Activated CD4-positive, alpha-beta T cell treated with anti-CD3 and anti-CD28 coated beads, Interleukin-2, amount 10 ng/mL, durations not matched to agents 24 days and 14 days (primary cell): ENCODE measurements at regions not wholly inside any gene's neighbourhood (a gene's known extent, or its start where the extent isn't known, plus 50 kb on each side); places are given as distances from the start of the nearest gene placed in this dataset.

Experiments used
- DNase-seq: peaks from one replicate; pipeline ENCODE4 v3.0.0; 2022
- H3K27ac Mint-ChIP-seq: one replicate; pipeline ENCODE4 v1.8.0; 2022; ENCODE audit warnings: mild to moderate bottlenecking, mixed read lengths
- H3K27me3 Mint-ChIP-seq: one replicate; pipeline ENCODE4 v1.8.0; 2022; ENCODE audit warnings: mixed read lengths
- H3K36me3 Mint-ChIP-seq: one replicate; pipeline ENCODE4 v1.8.0; 2022; ENCODE audit warnings: low read depth, mild to moderate bottlenecking, mixed read lengths
- H3K4me1 Mint-ChIP-seq: one replicate; pipeline ENCODE4 v1.8.0; 2021; ENCODE audit warnings: mixed read lengths
- H3K4me3 Mint-ChIP-seq: one replicate; pipeline ENCODE4 v1.8.0; 2022; ENCODE audit warnings: mild to moderate bottlenecking, moderate library complexity, mixed read lengths
- H3K9me3 Mint-ChIP-seq: one replicate; pipeline ENCODE4 v1.8.0; 2021; ENCODE audit warnings: mixed read lengths
- intact Hi-C: fragments of 100-400 bp; cut with micrococcal nuclease; formaldehyde crosslinking; loops from one replicate; pipeline ENCODE4 v1.15.1; 2023

GRCh38 chr18:41585512-41585911, 369.5 kb upstream of the PIK3C3 start:
- no peaks in the 10 kb centered on the region for H3K27me3 Mint-ChIP-seq
- no peaks in the 10 kb centered on the region for H3K4me1 Mint-ChIP-seq
- no peak overlapping the region for H3K27ac Mint-ChIP-seq
- no peak for DNase-seq
- no peak overlapping the region for H3K4me3 Mint-ChIP-seq
- H3K9me3 Mint-ChIP-seq = no peaks in the 10 kb centered on the region
- no peaks in the 10 kb centered on the region for H3K36me3 Mint-ChIP-seq
- intact Hi-C loops = no loop called here

GRCh38 chr18:41579185-41579584, 375.8 kb upstream of the PIK3C3 start:
- H3K27me3 Mint-ChIP-seq = no peaks in the 10 kb centered on the region
- H3K27ac Mint-ChIP-seq = no peak overlapping the region
- no peak overlapping the region for H3K4me3 Mint-ChIP-seq
- H3K4me1 Mint-ChIP-seq = no peaks in the 10 kb centered on the region
- no peaks in the 10 kb centered on the region for H3K9me3 Mint-ChIP-seq
- DNase-seq = no peak
- no peaks in the 10 kb centered on the region for H3K36me3 Mint-ChIP-seq
- intact Hi-C loops = no loop called here

- H3K27me3 Mint-ChIP-seq = no peaks in the 10 kb centered on the region
- H3K36me3 Mint-ChIP-seq = no peaks in the 10 kb centered on the region
- intact Hi-C loops = no loop called here
- H3K27ac Mint-ChIP-seq = no peak overlapping the region
- DNase-seq = no peak
- no peaks in the 10 kb centered on the region for H3K9me3 Mint-ChIP-seq
- no peak overlapping the region for H3K4me3 Mint-ChIP-seq
- no peaks in the 10 kb centered on the region for H3K4me1 Mint-ChIP-seq
Measured at GRCh38 chr18:41577529-41577928, 377.5 kb upstream of the PIK3C3 start.

GRCh38 chr18:41576643-41577042, 378.4 kb upstream of the PIK3C3 start:
- Mint-ChIP-seq H3K27ac (no peak overlapping the region), H3K36me3 (no peaks in the 10 kb centered on the region), H3K4me1 (no peaks in the 10 kb centered on the region), H3K9me3 (no peaks in the 10 kb centered on the region), H3K4me3 (no peak overlapping the region), H3K27me3 (no peaks in the 10 kb centered on the region)
- intact Hi-C loops = no loop called here
- DNase-seq = no peak

GRCh38 chr18:41569867-41570266, 385.2 kb upstream of the PIK3C3 start:
- Mint-ChIP-seq H3K27ac (no peak overlapping the region), H3K4me1 (no peaks in the 10 kb centered on the region), H3K4me3 (no peak overlapping the region), H3K36me3 (no peaks in the 10 kb centered on the region), H3K9me3 (no peaks in the 10 kb centered on the region), H3K27me3 (no peaks in the 10 kb centered on the region)
- intact Hi-C loops = no loop called here
- no peak for DNase-seq

- no peaks in the 10 kb centered on the region for H3K36me3 Mint-ChIP-seq
- no peak for DNase-seq
Measured at GRCh38 chr18:41561961-41562360, 393.1 kb upstream of the PIK3C3 start.

GRCh38 chr18:41558715-41559114, 396.3 kb upstream of the PIK3C3 start:
- Mint-ChIP-seq H3K36me3 (no peaks in the 10 kb centered on the region), H3K27ac (no peak overlapping the region), H3K27me3 (no peaks in the 10 kb centered on the region), H3K4me1 (no peaks in the 10 kb centered on the region), H3K9me3 (no peaks in the 10 kb centered on the region), H3K4me3 (no peak overlapping the region)
- DNase-seq = no peak
- intact Hi-C loops = no loop called here

More at GRCh38 chr18:41561961-41562360, 393.1 kb upstream of the PIK3C3 start:
- Mint-ChIP-seq H3K4me3 (no peak overlapping the region), H3K27me3 (no peaks in the 10 kb centered on the region), H3K27ac (no peak overlapping the region), H3K9me3 (no peaks in the 10 kb centered on the region), H3K4me1 (no peaks in the 10 kb centered on the region)
- intact Hi-C loops = no loop called here

GRCh38 chr18:41553716-41554115, 401.3 kb upstream of the PIK3C3 start:
- Mint-ChIP-seq H3K27ac (no peak overlapping the region), H3K9me3 (no peaks in the 10 kb centered on the region), H3K36me3 (no peaks in the 10 kb centered on the region), H3K27me3 (no peaks in the 10 kb centered on the region), H3K4me3 (no peak overlapping the region), H3K4me1 (no peaks in the 10 kb centered on the region)
- intact Hi-C loops = no loop called here
- no peak for DNase-seq

GRCh38 chr18:41548521-41549260, 406.3 kb upstream of the PIK3C3 start:
- DNase-seq = no peak
- Mint-ChIP-seq H3K4me1 (no peaks in the 10 kb centered on the region), H3K36me3 (no peaks in the 10 kb centered on the region), H3K27ac (no peak overlapping the region), H3K9me3 (no peaks in the 10 kb centered on the region), H3K4me3 (no peak overlapping the region), H3K27me3 (no peaks in the 10 kb centered on the region)
- intact Hi-C loops = no loop called here

- no peak overlapping the region for H3K27ac Mint-ChIP-seq
- no peaks in the 10 kb centered on the region for H3K27me3 Mint-ChIP-seq
- no peaks in the 10 kb centered on the region for H3K9me3 Mint-ChIP-seq
- H3K4me1 Mint-ChIP-seq = no peaks in the 10 kb centered on the region
- H3K36me3 Mint-ChIP-seq = no peaks in the 10 kb centered on the region
- H3K4me3 Mint-ChIP-seq = no peak overlapping the region
- intact Hi-C loops = no loop called here
- no peak for DNase-seq
Measured at GRCh38 chr18:41545091-41545888, 409.7 kb upstream of the PIK3C3 start.

- intact Hi-C loops = no loop called here
- no peaks in the 10 kb centered on the region for H3K4me1 Mint-ChIP-seq
- H3K9me3 Mint-ChIP-seq = no peaks in the 10 kb centered on the region
- H3K36me3 Mint-ChIP-seq = no peaks in the 10 kb centered on the region
- DNase-seq = no peak
- H3K27me3 Mint-ChIP-seq = no peaks in the 10 kb centered on the region
- H3K4me3 Mint-ChIP-seq = no peak overlapping the region
- H3K27ac Mint-ChIP-seq = no peak overlapping the region
Measured at GRCh38 chr18:41543815-41544214, 411.2 kb upstream of the PIK3C3 start.

- DNase-seq = no peak
- H3K36me3 Mint-ChIP-seq = no peaks in the 10 kb centered on the region
- intact Hi-C loops = no loop called here
Measured at GRCh38 chr18:41540237-41540871, 414.7 kb upstream of the PIK3C3 start.

GRCh38 chr18:41538751-41539150, 416.3 kb upstream of the PIK3C3 start:
- intact Hi-C loops = no loop called here
- H3K36me3 Mint-ChIP-seq = no peaks in the 10 kb centered on the region
- no peak for DNase-seq
- no peaks in the 10 kb centered on the region for H3K27me3 Mint-ChIP-seq
- H3K4me3 Mint-ChIP-seq = no peak overlapping the region
- no peaks in the 10 kb centered on the region for H3K9me3 Mint-ChIP-seq
- H3K4me1 Mint-ChIP-seq = no peaks in the 10 kb centered on the region
- no peak overlapping the region for H3K27ac Mint-ChIP-seq

More at GRCh38 chr18:41540237-41540871, 414.7 kb upstream of the PIK3C3 start:
- H3K4me3 Mint-ChIP-seq = no peak overlapping the region
- no peaks in the 10 kb centered on the region for H3K4me1 Mint-ChIP-seq
- no peak overlapping the region for H3K27ac Mint-ChIP-seq
- no peaks in the 10 kb centered on the region for H3K9me3 Mint-ChIP-seq
- no peaks in the 10 kb centered on the region for H3K27me3 Mint-ChIP-seq

GRCh38 chr18:41537666-41538065, 417.4 kb upstream of the PIK3C3 start:
- Mint-ChIP-seq H3K4me3 (no peak overlapping the region), H3K36me3 (no peaks in the 10 kb centered on the region), H3K27ac (no peak overlapping the region), H3K4me1 (no peaks in the 10 kb centered on the region), H3K9me3 (no peaks in the 10 kb centered on the region), H3K27me3 (no peaks in the 10 kb centered on the region)
- no peak for DNase-seq
- intact Hi-C loops = no loop called here
